Mesenchymal stem cell (in vitro differentiated cells and primary cell): ENCODE measurements at regions not wholly inside any gene's neighbourhood (a gene's known extent, or its start where the extent isn't known, plus 50 kb on each side); places are given as distances from the start of the nearest gene placed in this dataset.

Source experiments
- DNase-seq: peaks from one replicate; pipeline ENCODE4 v3.0.0-alpha.2; 2013
- H2AFZ ChIP-seq: one replicate; pipeline ENCODE4 v1.6.1; 2013; ENCODE audit warnings: low read depth, mild to moderate bottlenecking, control low read depth, inconsistent platforms, low read length, moderate library complexity
- H2AK5ac ChIP-seq: 2 replicates; pipeline ENCODE4 v1.6.1; 2013; ENCODE audit warnings: low read length, moderate library complexity, mild to moderate bottlenecking, inconsistent platforms; ENCODE audit not compliant: severe bottlenecking
- H2BK120ac ChIP-seq: one replicate; pipeline ENCODE4 v1.6.1; 2013; ENCODE audit warnings: low read depth, mild to moderate bottlenecking, inconsistent platforms, low read length, moderate library complexity
- H2BK12ac ChIP-seq, 2 experiments: one replicate each; pipeline ENCODE4 v1.6.1; 2013; ENCODE audit warnings: inconsistent platforms in 2 of 2, low read length in 2 of 2, mild to moderate bottlenecking in 2 of 2, moderate library complexity in 2 of 2, control low read depth in 1 of 2
- H2BK15ac ChIP-seq: one replicate; pipeline ENCODE4 v1.6.1; 2013; ENCODE audit warnings: mild to moderate bottlenecking, low read depth, inconsistent platforms; ENCODE audit not compliant: poor library complexity, severe bottlenecking
- H2BK5ac ChIP-seq: 2 replicates; pipeline ENCODE4 v1.6.1; 2013; ENCODE audit warnings: low read depth, mild to moderate bottlenecking, low read length, control low read depth, inconsistent platforms; ENCODE audit not compliant: poor library complexity, severe bottlenecking
- H3K14ac ChIP-seq, 2 experiments: one replicate each; pipeline ENCODE4 v1.6.1; 2013; ENCODE audit warnings: inconsistent platforms in 2 of 2, low read length in 2 of 2, control low read depth in 1 of 2, mild to moderate bottlenecking in 1 of 2, moderate library complexity in 1 of 2
- H3K18ac ChIP-seq, 2 experiments: one replicate each; pipeline ENCODE4 v1.6.1; 2013; ENCODE audit warnings: inconsistent platforms in 2 of 2, low read length in 2 of 2, control low read depth in 1 of 2, low read depth in 1 of 2, mild to moderate bottlenecking in 1 of 2
- H3K23ac ChIP-seq, 2 experiments: one replicate each; pipeline ENCODE4 v1.6.1; 2013; ENCODE audit warnings: inconsistent platforms in 2 of 2, low read length in 2 of 2, mild to moderate bottlenecking in 2 of 2, moderate library complexity in 2 of 2, control low read depth in 1 of 2
- H3K27ac ChIP-seq: 2 replicates; pipeline ENCODE4 v1.5.1; 2013; ENCODE audit warnings: mild to moderate bottlenecking, moderate library complexity, low read length, control low read depth, inconsistent platforms; ENCODE audit not compliant: poor library complexity, severe bottlenecking
- H3K27me3 ChIP-seq, 2 experiments: 2 replicates each; pipeline versions ENCODE4 v1.6.1 to v1.7.0; 2013; ENCODE audit warnings: low read length in 2 of 2, mild to moderate bottlenecking in 2 of 2, moderate library complexity in 2 of 2, control low read depth in 1 of 2, inconsistent platforms in 1 of 2; ENCODE audit not compliant: control insufficient read depth in 1 of 2, insufficient read depth in 1 of 2
- H3K36me3 ChIP-seq, 2 experiments: 2 replicates each; pipeline versions ENCODE4 v1.6.1 to v1.7.0; 2013; ENCODE audit warnings: low read length in 2 of 2, control low read depth in 1 of 2, inconsistent platforms in 1 of 2, low read depth in 1 of 2, mild to moderate bottlenecking in 1 of 2; ENCODE audit not compliant: insufficient read depth in 2 of 2, control insufficient read depth in 1 of 2
- H3K4ac ChIP-seq, 2 experiments: one replicate each; pipeline ENCODE4 v1.6.1; 2013; ENCODE audit warnings: inconsistent platforms in 2 of 2, low read length in 2 of 2, mild to moderate bottlenecking in 2 of 2, moderate library complexity in 2 of 2, control low read depth in 1 of 2, low read depth in 1 of 2
- H3K4me1 ChIP-seq: 2 replicates; pipeline ENCODE4 v1.6.1; 2013; ENCODE audit warnings: low read depth, low read length, control low read depth; ENCODE audit not compliant: control insufficient read depth, insufficient read depth
- H3K4me2 ChIP-seq: 2 replicates; pipeline ENCODE4 v1.6.1; 2013; ENCODE audit warnings: low read length, mild to moderate bottlenecking, inconsistent platforms; ENCODE audit not compliant: poor library complexity, severe bottlenecking
- H3K4me3 ChIP-seq, 2 experiments: 2 replicates each; pipeline versions ENCODE4 v1.5.1 to v1.7.0; 2013; ENCODE audit warnings: low read length in 2 of 2, mild to moderate bottlenecking in 2 of 2, control low read depth in 1 of 2, low read depth in 1 of 2; ENCODE audit not compliant: insufficient read depth in 1 of 2
- H3K79me1 ChIP-seq: replicated peaks from 2 replicates; pipeline ENCODE4 v1.6.1; 2013; ENCODE audit warnings: mild to moderate bottlenecking, control low read depth, low read length, inconsistent platforms; ENCODE audit not compliant: poor library complexity, severe bottlenecking
- H3K9ac ChIP-seq: 2 replicates; pipeline ENCODE4 v1.7.0; 2013; ENCODE audit warnings: mild to moderate bottlenecking, low read length, moderate library complexity
- H3K9me3 ChIP-seq: 2 replicates; pipeline ENCODE4 v1.7.0; 2013; ENCODE audit warnings: mild to moderate bottlenecking, low read length; ENCODE audit not compliant: control insufficient read depth
- H4K8ac ChIP-seq: one replicate; pipeline ENCODE4 v1.6.1; 2013; ENCODE audit warnings: inconsistent platforms, mild to moderate bottlenecking, low read length, moderate library complexity
- H4K91ac ChIP-seq: one replicate; pipeline ENCODE4 v1.6.1; 2013; ENCODE audit warnings: mild to moderate bottlenecking, low read length, inconsistent platforms
- WGBS: methylation state at CpG from one replicate; pipeline ENCODE4 v1.1.7; 2013; ENCODE audit warnings: mixed read lengths; 5-methylcytosine and 5-hydroxymethylcytosine counted together

DNA sequence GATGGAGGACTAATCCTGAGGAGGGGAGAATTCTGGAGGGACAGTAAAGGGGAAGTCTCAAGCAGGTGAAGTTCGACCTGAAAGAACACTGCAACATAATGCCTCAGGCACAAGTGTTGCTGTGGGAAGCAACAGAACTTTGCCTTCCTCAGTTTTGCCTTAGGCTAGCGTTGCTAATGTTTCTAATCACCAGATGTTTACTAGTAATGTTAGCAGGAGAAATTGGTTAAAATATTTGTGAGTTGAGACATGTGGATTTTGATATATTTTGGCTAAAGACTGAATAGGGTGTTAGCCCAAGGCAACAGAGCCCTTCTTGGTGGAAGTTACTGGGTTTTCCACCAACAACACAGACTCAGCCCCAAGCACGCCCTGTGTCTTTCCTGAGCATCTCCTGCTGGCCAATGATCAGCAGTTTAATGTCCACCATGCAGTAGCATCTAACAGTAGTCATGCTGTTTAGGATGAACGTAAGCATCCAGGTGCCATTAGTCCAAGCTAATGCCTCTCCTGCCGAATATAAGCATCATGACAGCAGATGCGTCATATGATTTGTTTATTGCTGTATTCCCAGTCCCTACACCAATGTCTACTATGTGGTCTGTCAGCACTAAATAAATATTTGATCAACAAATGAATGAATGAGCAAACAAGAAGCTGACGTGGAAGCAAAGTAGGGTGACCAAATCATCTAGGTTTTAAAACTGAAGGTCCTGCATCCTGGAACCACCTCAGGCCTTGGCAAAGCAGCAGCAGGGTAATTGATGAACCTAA is 511.9 kb upstream of the HTR2A start:
- Histone ChIP-seq H2BK120ac (no peak overlapping the region), H2BK15ac (no peak overlapping the region), H2BK12ac (no peak overlapping the region), H3K79me1 (no peaks in the 10 kb centered on the region), H2AK5ac (no peak overlapping the region), H2BK5ac (no peak overlapping the region), H3K4me2 (no peak overlapping the region), H2AFZ (no peak overlapping the region), H3K9me3 (no peaks in the 10 kb centered on the region), H3K4ac (no peak overlapping the region), H4K91ac (no peak overlapping the region), H3K23ac (no peak overlapping the region), H3K9ac (no peak overlapping the region), H3K4me1 (peaks cover 1% of the 10 kb centered on the region), H3K36me3 (no peaks in the 10 kb centered on the region), H3K27me3 (no peaks in the 10 kb centered on the region), H3K18ac (no peak overlapping the region), H3K27ac (no peak overlapping the region), H3K4me3 (no peak overlapping the region), H4K8ac (no peak overlapping the region), H3K14ac (no peak overlapping the region)
- peak; percentile 45 for DNase-seq
- 83% methylated on average over 6 of the region's 7 CpGs for WGBS

DNA sequence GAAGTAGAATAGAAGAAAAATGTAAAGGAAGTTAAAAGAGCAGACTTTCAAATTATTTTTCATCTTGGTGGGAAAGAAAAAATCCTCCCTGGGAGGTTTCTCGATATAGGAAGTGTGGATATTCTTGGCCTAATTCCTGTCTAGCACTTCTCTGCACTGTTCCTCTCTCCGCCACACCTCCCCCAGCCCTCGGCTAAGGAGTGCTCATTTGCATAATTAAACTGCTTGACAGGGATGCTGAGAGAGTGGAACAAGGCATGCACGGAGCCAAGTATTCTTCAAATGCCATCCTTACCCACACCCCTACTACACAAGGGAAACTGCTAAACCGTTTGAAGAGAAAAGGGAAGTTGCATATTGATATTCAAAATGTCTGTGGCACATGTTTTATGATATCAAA is 511.0 kb upstream of the HTR2A start:
- H3K4me1 ChIP-seq: peaks cover 1% of the 10 kb centered on the region
- no peak overlapping the region for H2BK5ac ChIP-seq
- H3K9me3 ChIP-seq: no peaks in the 10 kb centered on the region
- no peak overlapping the region for H3K4ac ChIP-seq
- DNase-seq: no peak
- no peak overlapping the region for H3K4me3 ChIP-seq
- no peak overlapping the region for H2BK12ac ChIP-seq
- H3K4me2 ChIP-seq: no peak overlapping the region
- no peak overlapping the region for H3K27ac ChIP-seq
- no peaks in the 10 kb centered on the region for H3K79me1 ChIP-seq
- H4K8ac ChIP-seq: no peak overlapping the region
- H3K14ac ChIP-seq: no peak overlapping the region
- H2AK5ac ChIP-seq: no peak overlapping the region
- no peak overlapping the region for H2BK120ac ChIP-seq
- H2BK15ac ChIP-seq: no peak overlapping the region
- no peak overlapping the region for H3K9ac ChIP-seq
- no peaks in the 10 kb centered on the region for H3K27me3 ChIP-seq
- 38% methylated on average over 1 of the region's 5 CpGs for WGBS
- H4K91ac ChIP-seq: no peak overlapping the region
- H3K23ac ChIP-seq: no peak overlapping the region
- H2AFZ ChIP-seq: no peak overlapping the region
- no peaks in the 10 kb centered on the region for H3K36me3 ChIP-seq
- H3K18ac ChIP-seq: no peak overlapping the region

DNA sequence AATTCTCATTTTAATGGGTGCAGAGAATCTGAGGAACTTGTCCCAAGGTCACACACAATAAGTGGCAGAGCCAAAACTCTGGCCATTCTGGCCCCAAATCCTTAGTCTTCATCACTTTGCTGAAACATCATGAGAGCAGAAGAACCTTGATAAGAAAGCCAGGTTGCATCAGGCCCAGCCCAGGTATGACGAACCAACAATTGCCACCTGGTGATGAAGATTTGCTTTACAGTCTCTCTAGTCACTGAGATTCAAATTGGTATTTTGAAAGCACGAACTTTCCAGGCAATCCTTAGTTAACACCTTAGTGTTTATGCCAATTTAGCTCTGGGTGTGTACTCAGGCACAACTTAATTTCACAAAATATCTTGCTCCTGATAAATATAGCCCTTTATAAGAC is 502.7 kb upstream of the HTR2A start:
- H3K27me3 ChIP-seq: no peaks in the 10 kb centered on the region
- no peak overlapping the region for H3K18ac ChIP-seq
- no peak overlapping the region for H2BK5ac ChIP-seq
- H3K4me1 ChIP-seq: no peaks in the 10 kb centered on the region
- no peak overlapping the region for H3K4me3 ChIP-seq
- no peaks in the 10 kb centered on the region for H3K36me3 ChIP-seq
- WGBS: 94% methylated on average over 2 of the region's 2 CpGs
- H3K79me1 ChIP-seq: no peaks in the 10 kb centered on the region
- no peak overlapping the region for H3K4me2 ChIP-seq
- H2BK12ac ChIP-seq: no peak overlapping the region
- H2AFZ ChIP-seq: no peak overlapping the region
- H2BK15ac ChIP-seq: no peak overlapping the region
- no peak overlapping the region for H2AK5ac ChIP-seq
- no peak overlapping the region for H3K27ac ChIP-seq
- no peak overlapping the region for H3K23ac ChIP-seq
- no peak overlapping the region for H2BK120ac ChIP-seq
- H3K4ac ChIP-seq: no peak overlapping the region
- H4K8ac ChIP-seq: no peak overlapping the region
- no peak overlapping the region for H3K9ac ChIP-seq
- DNase-seq: no peak
- no peak overlapping the region for H4K91ac ChIP-seq
- H3K14ac ChIP-seq: no peak overlapping the region
- H3K9me3 ChIP-seq: no peaks in the 10 kb centered on the region

DNA sequence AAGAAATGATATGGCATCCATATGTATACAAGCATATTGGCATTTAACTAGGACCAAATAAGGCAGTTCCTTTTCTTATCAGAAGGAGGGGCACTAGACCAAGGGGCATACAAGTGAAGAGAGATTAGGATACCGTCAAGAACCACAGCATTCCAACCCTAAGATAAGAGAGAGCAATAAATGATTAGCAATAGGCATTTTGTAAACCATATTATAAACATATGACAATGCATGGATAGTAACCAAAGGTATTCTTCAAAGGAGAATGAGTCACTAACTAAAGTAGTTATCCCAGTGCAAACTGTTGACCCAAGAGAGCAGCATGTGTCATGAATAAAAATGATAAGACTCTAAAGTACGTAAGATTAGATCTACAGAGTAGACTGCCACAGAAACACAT is 500.9 kb upstream of the HTR2A start:
- WGBS: no CpG with 5 or more reads among the region's 2 CpGs
- H3K4me1 ChIP-seq: no peaks in the 10 kb centered on the region
- no peak overlapping the region for H2BK5ac ChIP-seq
- H3K9me3 ChIP-seq: no peaks in the 10 kb centered on the region
- H3K27me3 ChIP-seq: no peaks in the 10 kb centered on the region
- H3K9ac ChIP-seq: no peak overlapping the region
- no peak overlapping the region for H4K8ac ChIP-seq
- H3K14ac ChIP-seq: no peak overlapping the region
- H3K27ac ChIP-seq: no peak overlapping the region
- no peak overlapping the region for H2BK15ac ChIP-seq
- H3K18ac ChIP-seq: no peak overlapping the region
- H2AK5ac ChIP-seq: no peak overlapping the region
- H2AFZ ChIP-seq: no peak overlapping the region
- no peak overlapping the region for H3K4me2 ChIP-seq
- no peaks in the 10 kb centered on the region for H3K79me1 ChIP-seq
- no peak overlapping the region for H4K91ac ChIP-seq
- no peak overlapping the region for H2BK12ac ChIP-seq
- no peak overlapping the region for H3K4ac ChIP-seq
- DNase-seq: peak; percentile 37
- no peak overlapping the region for H3K23ac ChIP-seq
- H2BK120ac ChIP-seq: no peak overlapping the region
- no peaks in the 10 kb centered on the region for H3K36me3 ChIP-seq
- H3K4me3 ChIP-seq: no peak overlapping the region
